H1 (cell line): ENCODE measurements at regions not wholly inside any gene's neighbourhood (a gene's known extent, or its start where the extent isn't known, plus 50 kb on each side); places are given as distances from the start of the nearest gene placed in this dataset.

Source experiments
- JUN ChIP-seq: IDR thresholded peaks from 2 replicates; pipeline ENCODE4 v1.6.1; 2011; ENCODE audit warnings: low read depth, mild to moderate bottlenecking, improper control_type of control experiment, low read length
- KDM4A ChIP-seq: IDR thresholded peaks from one replicate; pipeline ENCODE4 v1.7.1; 2012; ENCODE audit warnings: low read depth, mild to moderate bottlenecking, moderate library complexity, low read length, inconsistent platforms; ENCODE audit not compliant: severe bottlenecking
- TF ChIP-seq, protein P1 (sequence below), 3 experiments: IDR thresholded peaks; 1 replicate in 2 of 3; 2 replicates in 1 of 3; pipeline versions ENCODE4 v1.5.1 to v1.6.1; 2011; ENCODE audit warnings: low read length in 3 of 3, mild to moderate bottlenecking in 3 of 3, inconsistent platforms in 2 of 3, low read depth in 1 of 3, moderate library complexity in 1 of 3; ENCODE audit not compliant: insufficient read depth in 1 of 3; ENCODE audit errors: control extremely low read depth in 1 of 3

DNA sequence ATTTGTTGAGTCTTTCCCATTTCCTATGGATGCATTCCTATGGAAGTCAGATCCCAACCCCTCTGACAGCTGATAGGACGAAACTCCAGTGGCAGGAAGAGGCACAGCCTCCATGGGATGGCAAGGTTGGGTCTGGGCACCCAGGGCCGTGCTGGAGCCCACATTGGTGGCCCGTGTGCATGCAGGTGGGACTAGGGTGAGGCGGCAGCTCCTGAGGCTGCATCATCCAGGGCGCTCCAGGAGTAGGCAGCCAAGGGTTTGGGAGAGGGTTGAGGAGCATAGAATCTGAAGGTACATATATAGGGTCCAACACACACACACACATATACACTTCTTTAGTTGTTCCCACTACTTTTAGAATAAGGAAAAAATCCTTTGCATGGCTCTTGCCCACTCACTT, 81.4 kb upstream of the BMPER start (continued):
- TF ChIP-seq, protein P1, sequence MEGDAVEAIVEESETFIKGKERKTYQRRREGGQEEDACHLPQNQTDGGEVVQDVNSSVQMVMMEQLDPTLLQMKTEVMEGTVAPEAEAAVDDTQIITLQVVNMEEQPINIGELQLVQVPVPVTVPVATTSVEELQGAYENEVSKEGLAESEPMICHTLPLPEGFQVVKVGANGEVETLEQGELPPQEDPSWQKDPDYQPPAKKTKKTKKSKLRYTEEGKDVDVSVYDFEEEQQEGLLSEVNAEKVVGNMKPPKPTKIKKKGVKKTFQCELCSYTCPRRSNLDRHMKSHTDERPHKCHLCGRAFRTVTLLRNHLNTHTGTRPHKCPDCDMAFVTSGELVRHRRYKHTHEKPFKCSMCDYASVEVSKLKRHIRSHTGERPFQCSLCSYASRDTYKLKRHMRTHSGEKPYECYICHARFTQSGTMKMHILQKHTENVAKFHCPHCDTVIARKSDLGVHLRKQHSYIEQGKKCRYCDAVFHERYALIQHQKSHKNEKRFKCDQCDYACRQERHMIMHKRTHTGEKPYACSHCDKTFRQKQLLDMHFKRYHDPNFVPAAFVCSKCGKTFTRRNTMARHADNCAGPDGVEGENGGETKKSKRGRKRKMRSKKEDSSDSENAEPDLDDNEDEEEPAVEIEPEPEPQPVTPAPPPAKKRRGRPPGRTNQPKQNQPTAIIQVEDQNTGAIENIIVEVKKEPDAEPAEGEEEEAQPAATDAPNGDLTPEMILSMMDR (IDR thresholded peaks at IDR 0.05; ENCODE audit: control extremely low read depth in 1 of 3, insufficient read depth in 1 of 3, low read depth in 1 of 3, low read length in 3 of 3) = no peak
- no peak for TF ChIP-seq KDM4A
- TF ChIP-seq JUN = no peak
